NOMO-1 treated with dmso at 0.1 percent for 144 hours (cell line): ENCODE measurements at regions not wholly inside any gene's neighbourhood (a gene's known extent, or its start where the extent isn't known, plus 50 kb on each side); places are given as distances from the start of the nearest gene placed in this dataset.
A peak's percentile ranks its signal among the peaks of the same experiment; 100 is the strongest.
"Not testable (repeated sequence)": the region's sequence is repeated elsewhere in the genome, so short reads cannot be mapped to it uniquely, and the experiment has no call there.

Experiments
- DNase-seq: peaks from one replicate; lab custom pipeline; 2025; ENCODE audit not compliant: unreplicated experiment; lab: John Stamatoyannopoulos, UW

DNA sequence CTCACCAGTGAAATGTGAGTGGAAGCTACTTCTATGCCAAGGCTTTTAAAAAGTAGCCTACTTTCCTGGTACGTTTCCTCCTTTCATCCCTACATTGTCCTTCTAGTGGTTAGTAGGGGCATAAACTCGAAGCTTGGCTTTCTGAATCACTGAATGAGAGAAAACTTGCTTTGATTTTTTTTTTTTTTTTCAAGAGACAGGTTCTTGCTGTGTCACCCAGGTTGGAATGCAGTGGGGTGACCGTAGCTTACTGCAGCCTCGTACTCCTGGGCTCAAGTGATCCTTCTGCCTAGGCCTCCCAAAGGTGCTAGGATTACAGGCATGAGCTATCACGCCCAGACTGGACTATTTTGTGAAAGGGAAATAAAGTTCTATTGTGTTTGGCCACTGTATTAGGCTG is 89.1 kb upstream of the IGFBP7 start:
- no peak for DNase-seq

DNA sequence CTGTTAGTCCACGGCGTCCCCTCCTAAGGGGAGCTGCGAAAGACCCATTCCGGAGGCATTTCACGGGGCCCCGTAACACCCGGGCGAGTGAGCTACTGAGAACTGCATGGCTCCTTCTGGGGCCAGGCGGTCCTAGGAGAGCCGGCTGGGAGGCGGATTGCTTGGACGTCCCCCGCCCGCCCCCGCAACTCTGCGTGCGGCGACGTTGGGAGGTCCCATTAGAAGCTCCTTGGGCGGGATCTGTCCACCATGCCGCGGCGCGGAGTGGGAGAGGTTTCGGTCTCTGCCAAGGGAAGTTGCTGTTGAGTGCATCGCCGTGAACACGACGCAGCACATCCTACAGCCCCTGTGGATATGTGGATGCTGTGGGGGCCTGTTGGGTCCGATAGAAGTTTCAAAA is 85.4 kb upstream of the IGFBP7 start:
- no peak for DNase-seq

DNA sequence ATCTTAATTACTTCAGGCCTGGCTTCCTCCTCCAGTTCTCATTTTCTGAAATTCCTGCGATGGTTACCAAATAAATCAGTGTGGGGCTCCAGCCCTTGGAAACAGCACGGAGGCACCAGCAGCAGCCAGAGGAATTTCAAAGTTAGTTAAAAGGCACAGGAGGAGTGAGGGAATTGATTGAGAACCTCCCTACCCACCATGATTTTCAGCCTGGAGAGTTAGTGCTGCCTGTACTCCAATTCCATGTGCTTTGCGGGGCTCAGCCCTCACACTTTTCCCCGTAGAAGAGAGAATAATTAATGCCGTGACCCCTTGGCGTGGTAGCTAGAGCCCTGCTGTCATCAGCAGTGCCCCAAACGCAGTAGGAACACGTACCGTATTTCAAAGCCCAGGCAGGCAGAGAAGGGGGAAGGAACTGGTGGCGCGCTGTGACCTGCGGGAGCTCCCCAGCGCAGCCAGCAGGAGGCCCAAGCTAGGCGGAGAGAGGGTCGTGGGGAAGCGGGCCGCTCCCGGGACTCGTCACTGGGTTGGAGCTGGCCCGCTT is 84.0 kb upstream of the IGFBP7 start:
- no peak for DNase-seq

DNA sequence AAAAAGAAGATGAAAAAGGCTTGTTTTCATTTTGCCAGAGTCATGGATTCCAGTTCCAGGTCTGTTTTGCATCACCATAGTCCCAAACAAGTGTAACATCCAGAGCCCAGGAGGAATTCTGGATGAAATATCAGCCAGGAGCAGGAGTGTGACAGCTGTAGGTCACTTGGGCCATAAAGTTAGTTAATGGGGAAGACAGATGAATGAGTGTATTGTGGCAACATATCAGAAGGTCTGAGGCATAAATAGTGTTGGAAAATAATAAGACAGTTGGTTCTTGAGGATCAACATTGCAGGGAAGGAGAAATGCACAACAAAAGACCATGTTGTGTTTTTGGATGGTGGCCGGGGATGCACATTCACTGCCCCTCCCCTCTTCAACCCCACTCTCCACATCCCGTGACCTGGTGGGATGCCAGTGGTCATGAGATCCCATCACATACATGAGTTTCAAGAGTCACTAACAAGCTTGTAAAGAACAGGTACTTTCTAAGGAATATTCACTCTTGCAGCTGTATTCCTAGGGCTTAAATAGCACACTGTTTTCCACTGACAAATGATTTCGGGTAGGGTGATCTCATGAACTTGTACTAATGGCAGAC is 83.1 kb upstream of the IGFBP7 start:
- DNase-seq = no peak

DNA sequence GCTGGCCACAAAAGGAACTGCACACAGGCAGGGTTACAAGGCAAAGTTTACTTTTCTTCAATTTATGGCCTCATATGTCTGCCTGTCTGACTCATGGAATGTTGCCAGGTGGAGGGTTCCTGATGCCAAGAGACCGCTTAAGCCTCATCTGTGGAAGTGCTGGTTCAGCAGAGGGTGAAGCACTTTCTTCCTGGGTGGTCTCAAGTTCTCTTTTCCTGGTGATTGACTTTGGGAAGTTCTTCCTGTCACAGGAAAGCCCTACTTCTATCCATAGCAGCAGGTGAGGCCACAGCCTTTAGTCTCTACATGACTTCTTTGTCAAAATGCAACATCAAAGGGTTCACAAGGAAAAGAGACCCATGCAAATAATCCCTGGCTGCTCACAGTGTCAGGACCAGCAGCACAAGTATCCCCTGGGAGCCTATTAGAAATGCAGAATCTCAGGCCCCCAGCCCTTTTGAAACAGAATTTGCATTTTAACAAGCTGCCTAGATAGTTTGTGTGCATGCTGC is 81.4 kb upstream of the IGFBP7 start:
- no peak for DNase-seq

DNA sequence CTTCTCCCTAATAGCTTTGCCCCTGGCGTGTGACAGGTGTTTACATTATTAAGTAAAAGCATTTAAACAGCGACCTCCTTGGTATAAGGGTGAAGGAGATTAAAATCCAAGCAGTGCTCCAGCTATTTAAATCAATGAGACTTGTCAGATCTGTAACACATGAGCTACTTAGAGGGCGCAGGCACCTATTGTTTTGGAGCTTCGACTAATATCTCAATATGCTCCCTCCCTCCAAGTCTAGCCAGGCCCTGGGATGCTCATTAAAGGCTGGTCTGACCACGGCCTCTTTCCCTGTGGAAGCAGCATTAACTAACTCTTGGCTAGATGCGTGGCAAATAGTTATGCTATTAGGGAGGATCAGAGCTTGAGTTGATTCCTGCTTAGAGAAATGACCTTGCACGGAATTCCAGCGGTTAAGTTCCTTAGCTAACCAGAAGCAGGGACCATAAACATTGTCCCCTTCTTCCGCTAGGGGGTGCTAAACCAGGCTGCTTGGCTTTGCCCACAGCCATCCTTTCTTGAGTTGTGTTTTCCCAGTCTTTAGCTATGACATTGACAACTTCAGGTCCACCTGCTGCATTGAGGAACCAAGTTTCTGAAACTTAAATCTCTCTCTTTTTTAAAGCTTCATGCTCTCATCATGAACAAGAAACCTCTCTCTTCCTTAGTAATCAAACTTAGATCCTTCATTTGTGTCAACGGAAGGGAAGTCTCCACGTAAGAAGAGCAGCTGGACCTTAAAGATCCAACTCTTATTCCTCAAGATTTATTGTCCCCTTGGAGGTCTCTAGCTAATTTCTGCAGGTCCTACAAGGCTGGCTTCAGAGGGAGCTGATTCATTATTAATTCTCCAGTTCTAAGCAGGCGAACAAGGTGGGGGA is 80.7 kb upstream of the IGFBP7 start:
- DNase-seq = no peak

DNA sequence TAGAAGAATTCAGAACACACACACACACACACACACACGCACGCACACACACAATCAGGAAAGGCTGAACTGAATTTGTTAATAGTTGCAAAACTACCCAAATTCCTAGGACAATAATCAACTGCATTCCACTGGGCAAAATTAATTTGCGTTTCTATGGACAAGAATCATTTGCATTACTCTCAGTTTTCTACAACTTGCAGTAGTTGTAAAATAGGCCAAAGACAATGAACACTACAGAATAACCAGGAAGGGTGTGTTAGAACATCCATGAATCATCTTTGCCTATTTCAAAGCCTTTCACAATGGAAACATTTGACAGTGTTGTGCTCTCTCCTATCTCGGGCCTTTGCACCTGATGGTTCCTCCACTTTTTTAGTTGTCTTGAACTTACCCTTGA is 77.1 kb upstream of the IGFBP7 start:
- no peak for DNase-seq

DNA sequence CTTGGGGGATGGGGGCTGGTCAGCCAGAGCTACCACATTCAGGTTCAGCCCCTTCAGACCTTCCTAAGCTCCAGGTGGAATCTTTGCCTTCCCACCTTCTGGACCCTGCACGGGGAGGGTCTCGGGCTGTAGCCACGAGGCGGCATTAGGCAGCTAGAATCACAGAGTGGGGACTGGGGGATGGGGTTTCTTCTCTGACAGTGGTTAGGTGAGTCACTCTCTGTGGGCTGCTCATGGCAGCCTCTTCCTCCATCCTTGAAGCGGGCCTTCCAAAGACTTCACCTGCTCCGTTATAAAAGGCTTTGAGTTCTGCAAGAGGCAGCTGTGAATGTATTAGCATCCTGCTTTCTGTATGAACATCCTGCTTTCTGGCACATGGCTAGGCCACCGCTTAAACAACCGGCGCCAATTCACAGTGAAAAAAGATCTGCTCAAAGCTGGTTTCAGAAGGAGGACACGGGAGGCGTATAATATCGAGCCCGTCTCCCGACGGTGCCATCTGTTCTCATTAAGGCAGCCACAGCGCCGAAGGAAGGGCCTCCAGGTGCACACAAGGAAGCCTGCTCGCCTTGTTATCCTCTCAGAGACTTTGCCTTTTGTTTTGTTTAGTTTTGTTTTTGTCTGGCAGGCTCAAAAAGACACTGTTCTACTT is 74.3 kb upstream of the IGFBP7 start:
- DNase-seq = no peak

DNA sequence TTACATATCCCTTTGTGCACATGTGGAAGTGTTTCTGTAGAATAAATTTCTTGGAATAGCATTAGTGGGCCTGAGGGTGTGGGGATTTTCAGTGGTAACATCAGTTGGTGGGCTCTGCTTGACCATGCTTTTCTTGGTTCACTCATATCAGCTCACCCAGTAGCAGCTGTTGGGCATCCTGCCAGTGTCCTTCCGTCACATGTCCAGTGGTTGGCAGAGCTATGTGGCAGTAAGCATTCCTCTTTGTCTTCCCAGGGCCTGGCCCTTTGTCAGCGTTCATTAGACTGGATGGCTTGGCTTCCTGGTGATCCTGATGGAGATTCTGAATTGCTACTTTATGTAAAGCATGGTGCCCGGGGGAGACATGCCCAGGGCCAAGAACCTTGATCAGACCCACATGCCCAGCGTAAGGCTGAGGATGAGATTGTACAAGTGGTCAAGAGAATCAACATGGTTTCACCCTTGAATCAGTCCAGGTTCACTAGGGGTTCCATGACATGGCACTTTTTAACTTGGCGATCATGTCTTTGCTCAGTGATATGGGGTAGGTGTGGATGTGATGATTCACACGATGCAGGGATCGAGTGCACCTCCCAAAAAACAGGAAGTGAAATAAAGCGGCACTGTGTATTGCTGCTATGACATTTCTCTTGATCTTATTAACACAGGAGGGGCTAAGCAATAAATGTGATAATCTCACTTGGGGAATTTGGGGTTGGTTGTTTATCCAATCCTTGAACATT is 72.1 kb upstream of the IGFBP7 start:
- DNase-seq = peak; percentile 18

DNA sequence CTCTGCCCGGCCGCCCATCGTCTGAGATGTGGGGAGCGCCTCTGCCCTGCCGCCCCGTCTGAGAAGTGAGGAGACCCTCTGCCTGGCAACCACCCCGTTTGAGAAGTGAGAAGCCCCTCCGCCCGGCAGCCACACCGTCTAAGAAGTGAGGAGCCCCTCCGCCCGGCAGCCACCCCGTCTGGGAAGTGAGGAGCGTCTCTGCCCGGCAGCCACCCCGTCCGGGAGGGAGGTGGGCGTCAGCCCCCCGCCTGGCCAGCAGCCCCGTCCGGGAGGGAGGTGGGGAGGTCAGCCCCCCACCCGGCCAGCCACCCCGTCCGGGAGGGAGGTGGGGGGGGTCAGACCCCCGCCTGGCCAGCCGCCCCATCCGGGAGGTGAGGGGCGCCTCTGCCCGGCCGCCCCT is 63.0 kb upstream of the IGFBP7 start:
- not testable (repeated sequence) for DNase-seq

DNA sequence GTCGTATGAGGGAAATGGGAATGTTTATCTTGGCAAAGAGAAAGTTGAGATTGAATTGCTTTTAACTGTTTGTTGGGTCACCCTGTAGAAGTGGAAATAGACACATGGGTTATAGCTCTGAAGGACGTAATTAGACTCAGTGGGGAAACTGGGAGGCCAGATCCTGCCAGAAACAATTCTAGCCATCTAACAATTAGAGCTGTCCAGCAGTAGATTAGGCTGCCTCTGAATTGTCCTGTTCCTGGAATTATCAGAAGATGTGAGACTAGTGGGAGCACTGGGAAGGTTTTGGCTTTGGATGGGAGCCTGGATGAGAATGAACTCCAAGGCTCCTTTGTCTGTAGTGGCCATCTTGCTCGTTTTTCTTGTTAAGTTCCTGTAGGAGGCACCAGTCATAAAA is 61.9 kb upstream of the IGFBP7 start:
- no peak for DNase-seq

DNA sequence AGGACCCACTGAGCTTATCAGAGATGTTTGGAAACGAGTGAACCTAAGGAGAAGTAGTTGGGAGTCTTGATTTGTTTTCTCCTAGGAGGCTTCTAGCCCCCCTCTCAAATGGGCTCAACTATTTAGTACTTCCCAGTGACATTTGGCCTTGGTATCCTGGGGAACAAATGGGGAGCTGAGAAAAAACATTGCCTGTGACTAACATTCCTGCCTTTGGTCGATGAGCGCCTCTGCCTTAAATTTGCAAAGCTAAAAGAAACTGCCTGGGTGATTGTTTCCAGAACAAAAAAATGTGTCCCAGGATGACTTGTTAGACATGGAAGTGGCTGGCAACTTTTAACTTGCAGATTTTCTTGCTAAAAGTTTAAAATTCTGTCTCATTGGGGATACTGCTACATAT is 58.8 kb upstream of the IGFBP7 start:
- DNase-seq = no peak

DNA sequence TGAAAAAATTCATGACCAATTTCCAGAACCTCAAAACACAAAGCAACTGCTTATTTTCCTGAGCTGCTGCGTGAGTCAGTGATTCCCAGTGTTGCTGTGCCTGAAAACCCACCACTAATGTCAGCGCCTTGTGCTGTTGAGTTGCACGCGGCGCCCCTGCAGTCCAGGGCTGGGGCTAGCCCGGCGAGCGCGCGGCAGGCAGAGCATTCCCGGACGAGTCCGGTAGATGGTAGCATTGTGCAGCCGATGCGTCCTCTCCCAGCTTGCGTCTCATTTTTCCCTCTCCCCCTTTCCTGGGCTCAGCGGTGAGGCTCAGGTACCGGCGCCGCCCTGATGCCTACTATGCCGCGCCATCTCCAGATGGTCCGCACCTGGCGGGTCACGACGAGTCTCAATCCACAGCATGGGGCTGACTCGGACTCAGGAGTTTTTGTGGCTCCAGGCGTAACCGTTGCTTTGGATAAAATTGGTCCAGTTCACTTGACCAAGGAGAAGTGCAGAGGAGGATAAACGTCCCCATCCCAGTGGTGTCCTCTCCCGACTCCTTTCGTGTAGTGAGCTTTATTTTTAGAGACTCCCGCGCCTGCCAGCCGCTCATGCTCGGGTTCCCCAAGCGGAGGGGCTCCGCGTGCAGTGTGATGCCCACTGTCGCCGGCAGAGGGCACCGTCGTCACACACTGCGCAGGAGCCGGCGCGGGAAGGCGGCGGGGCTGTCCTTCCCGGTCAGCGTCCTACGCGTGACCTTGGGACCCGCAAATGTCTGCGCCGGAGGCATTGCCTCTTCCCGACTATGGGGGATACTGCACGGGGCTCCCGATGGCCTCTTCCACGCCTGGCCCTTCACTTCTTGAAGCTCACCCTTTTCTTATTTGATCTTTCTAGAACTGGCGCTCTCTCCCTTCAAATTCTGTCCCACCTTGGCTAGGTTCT is 53.6 kb upstream of the IGFBP7 start:
- DNase-seq = peak; percentile 63

DNA sequence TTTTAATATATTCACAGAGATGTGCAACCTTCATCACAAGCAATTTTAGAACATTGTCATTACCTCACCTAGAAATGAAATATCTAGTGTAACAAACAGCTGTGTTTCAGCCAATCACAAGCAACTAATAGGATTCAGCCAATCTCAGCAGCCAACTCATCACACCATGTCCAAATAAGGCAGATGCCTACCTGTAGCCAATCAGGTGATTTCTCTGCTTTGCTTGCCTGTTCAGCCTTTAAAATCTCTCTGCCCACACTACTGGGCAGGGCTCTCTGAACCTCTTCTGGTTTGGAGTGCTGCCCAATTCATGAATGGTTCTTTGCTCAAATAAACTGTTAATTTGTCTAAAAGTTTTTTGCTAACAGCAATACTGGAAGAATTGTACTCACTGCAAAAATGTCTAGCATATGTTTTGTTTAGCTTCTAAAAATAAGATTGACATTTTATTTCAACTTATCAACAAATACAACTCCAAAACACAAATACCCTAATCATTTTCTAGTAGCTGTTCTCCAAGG is 52.4 kb upstream of the IGFBP7 start:
- DNase-seq = no peak
